DMS 273 treated with DMSO at 0.1 percent for 48 hours (cell line): ENCODE measurements at regions not wholly inside any gene's neighbourhood (a gene's known extent, or its start where the extent isn't known, plus 50 kb on each side); places are given as distances from the start of the nearest gene placed in this dataset.

ENCODE experiments used
- DNase-seq: peaks from one replicate; lab custom pipeline; 2025; lab: John Stamatoyannopoulos, UW

- DNase-seq = no peak
Measured at GRCh38 chr13:104759069-104759468, 1692.9 kb upstream of the SLC10A2 start.

DNA sequence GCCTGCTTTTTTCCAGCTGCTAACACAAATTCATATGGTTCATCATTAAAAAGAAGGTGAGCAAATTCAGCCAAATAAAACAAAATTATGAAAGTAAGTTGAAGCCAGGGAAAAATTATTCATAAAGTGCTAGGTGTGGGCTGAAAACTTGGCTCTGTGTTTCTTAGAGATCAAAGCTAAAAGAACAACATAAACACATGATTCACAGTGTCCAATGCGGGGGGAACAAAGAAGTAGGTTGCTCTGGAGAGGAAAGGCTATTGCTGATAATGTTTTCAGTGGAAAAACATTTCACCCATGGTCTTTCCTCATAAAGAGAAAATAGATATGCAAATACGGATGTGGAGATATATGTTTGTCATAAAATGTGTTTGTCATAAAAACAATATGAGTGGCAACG lies 1691.5 kb upstream of the SLC10A2 start:
- DNase-seq = no peak

- DNase-seq = no peak
Measured at GRCh38 chr13:104750377-104750776, 1684.2 kb upstream of the SLC10A2 start.

- no peak for DNase-seq
Measured at GRCh38 chr13:104740641-104741222, 1674.5 kb upstream of the SLC10A2 start.

DNA sequence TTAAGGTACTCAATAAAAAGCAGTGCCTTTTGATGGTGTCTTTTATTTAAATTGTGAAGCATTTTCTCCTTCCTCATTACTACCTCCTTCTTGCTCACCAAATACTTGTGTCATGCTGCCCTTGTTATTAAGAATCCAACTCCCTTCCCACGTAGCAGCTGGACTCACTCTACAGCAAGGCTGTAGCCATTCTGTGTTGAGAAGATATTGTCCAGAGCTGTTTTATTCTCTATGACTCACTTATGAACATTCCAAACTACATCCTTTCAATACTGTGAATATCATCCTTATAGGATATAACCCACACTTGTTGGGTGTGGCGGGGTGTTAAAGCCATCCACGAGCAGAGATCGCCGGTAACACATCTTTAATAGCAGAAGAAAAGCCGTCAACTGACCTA lies 1671.5 kb upstream of the SLC10A2 start:
- no peak for DNase-seq

- DNase-seq = no peak
Measured at GRCh38 chr13:104733427-104733826, 1667.2 kb upstream of the SLC10A2 start.

- DNase-seq = no peak
Measured at GRCh38 chr13:104715111-104715510, 1648.9 kb upstream of the SLC10A2 start.

GRCh38 chr13:104705031-104705750 lies 1639.0 kb upstream of the SLC10A2 start:
- DNase-seq = no peak

DNA sequence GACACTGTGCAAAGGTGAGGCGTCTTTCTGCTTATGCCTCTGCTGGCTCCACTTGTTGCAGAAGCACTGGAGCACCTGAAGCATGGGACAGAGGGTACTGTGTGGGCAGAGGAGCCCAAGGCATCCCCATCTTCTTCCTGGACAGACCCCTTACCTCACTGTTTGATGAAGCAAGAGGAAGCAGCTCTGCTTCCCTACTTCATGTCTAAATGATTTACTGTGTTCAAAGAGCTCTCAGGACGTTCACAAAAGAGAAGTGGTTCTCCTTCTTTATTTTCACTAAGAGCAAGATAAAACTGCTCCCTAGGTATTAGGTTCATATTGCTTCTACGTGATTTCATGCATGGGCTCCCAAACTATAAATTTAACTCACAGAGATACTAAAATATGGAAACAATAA lies 1635.4 kb upstream of the SLC10A2 start:
- DNase-seq = no peak

DNA sequence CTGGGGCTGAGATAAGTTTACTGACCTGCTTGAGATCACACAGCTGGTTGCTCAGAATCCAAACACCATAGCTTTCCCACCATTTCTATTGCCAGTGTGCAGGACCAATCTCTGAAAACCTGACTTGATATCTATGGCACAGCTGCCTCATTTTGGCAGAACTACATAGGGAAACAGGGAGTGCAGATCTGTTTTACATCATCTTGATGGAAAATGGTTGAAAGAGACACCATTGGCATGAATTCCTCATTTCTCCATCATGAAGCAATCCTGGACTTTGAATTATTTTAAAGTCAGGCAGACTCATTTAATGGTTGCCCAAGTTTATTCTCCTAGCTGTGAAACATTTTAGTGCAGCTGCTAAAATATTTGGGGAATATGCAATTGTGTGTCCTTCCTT lies 1628.2 kb upstream of the SLC10A2 start:
- DNase-seq = no peak

DNA sequence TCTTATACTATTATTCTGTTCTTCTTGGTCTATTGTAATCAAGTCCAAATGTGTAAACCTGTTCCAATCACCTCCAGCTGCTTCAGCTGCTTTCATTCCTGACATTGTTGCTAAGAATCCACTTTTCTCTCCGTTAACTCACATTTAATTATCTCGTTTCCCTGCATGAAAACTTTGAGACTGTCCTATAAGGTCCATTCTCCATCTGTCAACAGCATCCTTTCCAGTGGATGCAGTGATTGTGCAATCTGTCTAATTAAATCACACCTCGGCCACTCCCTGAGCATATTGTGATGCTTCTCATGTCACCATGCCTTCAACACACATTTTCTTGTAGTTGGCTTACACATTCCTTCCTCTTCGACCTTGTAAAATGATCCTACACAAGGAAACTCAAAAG lies 1626.9 kb upstream of the SLC10A2 start:
- DNase-seq = no peak

DNA sequence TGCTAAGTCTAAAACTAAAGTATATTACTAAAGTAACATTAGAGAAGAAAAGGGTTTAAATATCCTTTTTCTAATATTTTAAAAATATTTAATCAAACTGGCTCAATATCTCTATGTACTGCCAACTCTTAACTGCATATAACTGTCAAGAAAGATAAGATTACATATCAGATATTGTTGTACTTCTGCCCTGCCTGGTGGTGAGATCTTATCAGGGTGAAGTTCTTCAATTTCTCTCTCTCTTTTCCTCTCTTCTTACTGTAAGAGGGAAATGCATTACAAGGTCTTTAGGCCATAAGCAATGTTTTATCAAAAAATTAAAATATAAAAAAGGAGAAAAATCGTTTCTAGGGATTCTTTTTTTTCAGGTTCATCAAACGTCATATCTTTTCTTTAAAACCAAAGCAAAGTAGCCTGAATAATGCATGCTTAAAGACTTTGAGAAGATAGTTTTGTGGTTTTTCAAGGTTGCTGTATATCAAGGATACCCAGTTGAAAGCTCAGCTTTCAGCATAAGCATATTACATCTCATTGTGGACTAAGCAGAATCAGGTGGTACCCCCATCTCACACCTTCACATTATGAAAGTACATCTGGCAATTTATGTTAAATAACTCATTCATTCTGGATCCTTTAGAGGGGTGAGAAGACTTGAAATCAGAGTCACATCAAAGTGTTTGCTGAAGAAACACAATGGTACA lies 1625.7 kb upstream of the SLC10A2 start:
- no peak for DNase-seq

DNA sequence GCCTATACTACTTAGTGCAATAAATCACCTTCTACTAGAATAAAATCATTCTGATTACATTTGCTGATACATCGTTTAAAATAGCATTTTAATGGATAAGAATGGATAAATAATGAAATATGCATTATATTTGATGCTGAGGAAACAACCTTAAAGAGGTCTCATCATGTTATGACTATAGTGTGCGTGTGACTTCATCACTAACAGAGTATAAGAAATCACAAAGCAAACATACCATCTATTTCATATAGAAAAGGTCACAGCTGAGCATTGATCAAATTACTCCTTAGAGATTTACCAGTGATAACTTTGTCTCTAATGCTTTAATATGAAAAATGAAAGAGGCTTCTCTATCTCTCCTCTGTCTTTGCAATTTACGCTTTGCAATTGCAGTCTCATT lies 1620.3 kb upstream of the SLC10A2 start:
- no peak for DNase-seq

GRCh38 chr13:104683789-104684188 lies 1617.6 kb upstream of the SLC10A2 start:
- no peak for DNase-seq

DNA sequence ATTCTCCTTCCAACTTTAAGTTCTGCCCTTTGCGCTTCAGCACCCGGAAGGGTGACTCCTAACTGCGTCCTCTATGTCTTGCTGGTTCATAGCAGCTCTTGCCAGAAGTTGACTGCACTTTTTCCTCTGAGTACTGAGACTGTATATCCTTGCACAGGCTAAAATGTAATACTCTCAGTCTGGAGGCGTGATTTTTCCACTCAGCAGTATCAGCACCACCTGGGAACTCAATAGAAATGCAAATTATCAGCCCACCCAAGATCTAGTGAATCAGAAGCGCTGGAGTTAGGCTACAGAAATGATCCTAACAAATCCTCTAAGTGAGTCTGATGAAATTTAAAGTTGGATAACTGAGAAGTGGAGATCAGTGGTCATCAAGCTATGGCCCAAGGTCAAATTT lies 1611.9 kb upstream of the SLC10A2 start:
- DNase-seq = no peak

GRCh38 chr13:104671901-104672300 lies 1605.7 kb upstream of the SLC10A2 start:
- DNase-seq = no peak

- no peak for DNase-seq
Measured at GRCh38 chr13:104657196-104657595, 1591.0 kb upstream of the SLC10A2 start.

DNA sequence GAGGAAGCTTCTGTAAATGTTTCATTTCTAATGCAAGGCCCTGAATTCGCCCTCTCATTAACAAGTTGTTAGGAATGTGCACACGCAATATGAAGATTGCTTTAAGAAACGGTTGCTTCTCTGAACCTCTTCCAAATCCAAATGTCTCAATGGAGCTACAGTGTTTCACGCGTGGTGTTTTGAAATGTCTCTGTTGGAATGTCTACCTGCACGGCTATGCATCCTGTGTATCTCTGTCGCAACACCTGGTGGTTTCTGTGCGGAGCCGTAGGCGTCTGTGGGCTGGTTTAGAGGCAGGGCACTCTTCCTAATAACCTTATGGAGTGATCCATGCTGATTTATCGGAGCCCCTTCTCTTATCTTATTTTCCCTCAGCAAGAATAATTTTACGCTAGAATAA lies 1584.2 kb upstream of the SLC10A2 start:
- DNase-seq = no peak

DNA sequence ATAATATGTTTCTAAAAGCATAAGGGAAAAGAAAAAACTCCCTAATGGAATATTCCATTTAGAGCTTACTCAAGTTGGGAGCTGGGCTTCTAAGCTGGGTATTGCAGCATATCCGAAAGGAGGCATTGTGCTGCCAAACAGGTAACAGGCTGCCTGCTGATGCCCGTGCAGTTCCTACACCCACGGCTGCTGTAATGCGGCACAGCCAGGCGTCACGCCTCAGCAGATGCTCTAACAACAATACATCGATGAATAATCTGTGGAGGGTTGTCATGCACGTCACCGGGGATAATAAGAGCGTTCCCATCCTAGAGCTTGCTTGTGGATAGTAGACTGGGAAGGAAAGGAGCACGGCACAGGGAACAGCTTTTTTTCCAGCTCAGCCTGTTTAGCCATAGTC lies 1582.1 kb upstream of the SLC10A2 start:
- DNase-seq = no peak

DNA sequence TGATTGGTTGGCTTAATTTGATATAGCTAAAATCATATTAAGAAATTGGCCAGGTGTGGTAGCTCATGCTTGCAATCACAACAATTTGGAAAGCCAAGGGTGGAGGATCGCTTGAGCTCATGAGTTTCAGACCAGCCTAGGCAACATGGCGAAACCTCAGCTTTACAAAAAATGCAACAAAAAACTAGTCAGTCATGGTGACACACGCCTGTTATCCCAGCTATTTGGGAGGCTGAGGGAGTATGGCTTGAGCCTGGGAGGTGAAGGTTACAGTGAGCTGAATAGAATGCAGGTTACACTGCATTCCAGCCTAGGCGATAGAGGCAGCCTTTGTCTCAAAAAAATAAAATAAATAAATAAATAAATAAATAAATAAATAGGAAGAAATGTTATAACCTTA lies 1579.6 kb upstream of the SLC10A2 start:
- no peak for DNase-seq

GRCh38 chr13:104641309-104641708 lies 1575.1 kb upstream of the SLC10A2 start:
- DNase-seq = no peak

DNA sequence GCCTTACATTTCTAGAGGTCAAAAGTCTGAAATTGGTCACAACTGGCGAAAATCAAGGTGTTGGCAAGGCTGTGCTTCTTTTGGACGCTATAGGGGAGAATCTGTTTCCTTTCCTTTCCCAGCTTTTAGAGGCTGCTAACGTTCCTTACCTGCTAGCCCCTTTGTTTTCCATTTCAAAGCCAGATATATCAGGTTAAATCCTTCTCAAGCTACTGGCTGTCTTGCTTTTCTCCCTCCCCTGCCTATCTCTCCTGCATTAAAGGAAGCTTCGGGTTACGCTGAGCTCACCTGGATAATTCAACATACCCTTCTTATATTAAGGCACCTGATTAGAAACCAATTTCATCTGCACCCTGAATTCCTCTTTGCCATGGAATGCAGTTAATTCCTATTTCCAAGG lies 1569.7 kb upstream of the SLC10A2 start:
- DNase-seq = no peak

GRCh38 chr13:104634016-104634415 lies 1567.8 kb upstream of the SLC10A2 start:
- no peak for DNase-seq

DNA sequence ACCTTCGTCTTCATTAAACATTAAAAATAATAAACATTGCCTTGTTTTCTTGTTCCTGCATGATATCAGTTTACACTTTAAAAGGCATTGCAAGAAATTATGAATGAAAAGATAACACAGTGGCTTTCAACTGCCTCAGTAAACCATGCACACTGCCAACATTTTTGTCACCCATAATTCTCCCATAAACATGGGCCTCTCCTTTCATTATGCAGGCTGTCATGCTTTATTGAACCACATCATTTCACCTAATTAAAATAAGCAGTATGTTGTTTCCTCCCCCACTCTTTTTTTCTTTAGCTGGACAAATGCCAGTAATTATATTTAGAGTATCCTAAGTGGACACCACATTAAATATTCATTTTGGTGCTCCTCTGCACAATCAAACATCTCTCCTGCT lies 1566.5 kb upstream of the SLC10A2 start:
- DNase-seq = no peak
